IMR-90 (cell line): ENCODE measurements at regions not wholly inside any gene's neighbourhood (a gene's known extent, or its start where the extent isn't known, plus 50 kb on each side); places are given as distances from the start of the nearest gene placed in this dataset.

Source experiments
- CHD1 ChIP-seq: IDR thresholded peaks from 2 replicates; pipeline ENCODE4 v1.6.1; 2012; ENCODE audit warnings: low read depth, low read length, improper control_type of control experiment
- MAZ ChIP-seq: IDR thresholded peaks from 2 replicates; pipeline ENCODE4 v1.6.1; 2012; ENCODE audit warnings: low read depth, mild to moderate bottlenecking, low read length, improper control_type of control experiment, moderate library complexity, borderline replicate concordance
- NFE2L2 ChIP-seq: fragments of 150-350 bp; IDR thresholded peaks from 2 replicates; pipeline ENCODE4 v1.6.1; 2016; ENCODE audit warnings: low read depth, mild to moderate bottlenecking, low read length
- POLR2A ChIP-seq: IDR thresholded peaks from 2 replicates; pipeline ENCODE4 v1.6.1; 2012; ENCODE audit warnings: mild to moderate bottlenecking, low read depth, low read length
- RAD21 ChIP-seq: IDR thresholded peaks from 2 replicates; pipeline ENCODE4 v1.6.1; 2012; ENCODE audit warnings: low read length, improper control_type of control experiment
- RFX5 ChIP-seq: IDR thresholded peaks from 2 replicates; pipeline ENCODE4 v1.8.0; 2012; ENCODE audit warnings: low read depth, mild to moderate bottlenecking, low read length, moderate library complexity
- SMC3 ChIP-seq: fragments of 150-350 bp; IDR thresholded peaks from 2 replicates; pipeline ENCODE4 v1.6.1; 2016; ENCODE audit warnings: low read depth, mild to moderate bottlenecking, antibody characterized with exemption, low read length, moderate library complexity
- TF ChIP-seq, protein P1 (sequence below): fragments of 150-350 bp; IDR thresholded peaks from 2 replicates; pipeline ENCODE4 v1.6.1; 2016; ENCODE audit warnings: low read depth, mild to moderate bottlenecking, low read length, moderate library complexity, borderline replicate concordance
- TF ChIP-seq, protein P2 (sequence below): conservative IDR thresholded peaks from 2 replicates; pipeline ENCODE4 v1.5.1; 2012; ENCODE audit warnings: mild to moderate bottlenecking, low read depth, low read length, improper control_type of control experiment
- TF ChIP-seq, protein P3 (sequence below): fragments of 150-350 bp; IDR thresholded peaks from 2 replicates; pipeline ENCODE4 v1.6.1; 2017; ENCODE audit warnings: mild to moderate bottlenecking, antibody characterized with exemption, low read length, low read depth

DNA sequence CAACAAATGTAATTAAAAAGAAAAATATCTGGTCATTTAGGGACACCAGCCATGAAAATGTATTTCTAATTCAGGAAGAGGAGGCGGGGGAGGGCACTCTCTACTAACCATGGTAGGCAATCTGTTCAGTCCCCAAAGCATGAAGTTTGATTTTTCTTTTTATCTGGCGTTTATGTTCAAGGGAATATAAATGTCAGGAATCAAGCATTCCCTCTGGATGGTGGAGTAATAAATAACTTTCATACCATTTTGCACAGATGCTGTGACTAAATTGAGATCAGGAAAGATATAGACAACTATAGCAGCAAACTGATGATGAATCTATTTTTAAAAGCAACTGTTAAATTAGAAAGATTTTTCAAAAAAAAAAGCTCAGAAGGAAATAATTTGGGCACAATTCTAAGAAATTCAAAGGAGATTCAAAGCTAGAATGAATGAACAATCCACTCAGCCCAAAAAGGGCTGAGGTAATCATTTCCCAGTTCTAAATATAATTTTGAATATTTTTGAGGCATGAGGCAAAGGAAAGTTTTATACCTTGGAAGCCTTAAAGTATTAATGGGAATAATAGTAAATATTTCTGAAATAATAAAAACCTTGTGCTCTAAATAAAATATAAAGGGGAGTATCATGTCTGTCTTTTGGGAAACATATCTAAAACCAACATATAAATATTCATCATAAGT is 146.4 kb upstream of the POU2AF2 start:
- no peak for TF ChIP-seq NFE2L2
- TF ChIP-seq, protein P1, sequence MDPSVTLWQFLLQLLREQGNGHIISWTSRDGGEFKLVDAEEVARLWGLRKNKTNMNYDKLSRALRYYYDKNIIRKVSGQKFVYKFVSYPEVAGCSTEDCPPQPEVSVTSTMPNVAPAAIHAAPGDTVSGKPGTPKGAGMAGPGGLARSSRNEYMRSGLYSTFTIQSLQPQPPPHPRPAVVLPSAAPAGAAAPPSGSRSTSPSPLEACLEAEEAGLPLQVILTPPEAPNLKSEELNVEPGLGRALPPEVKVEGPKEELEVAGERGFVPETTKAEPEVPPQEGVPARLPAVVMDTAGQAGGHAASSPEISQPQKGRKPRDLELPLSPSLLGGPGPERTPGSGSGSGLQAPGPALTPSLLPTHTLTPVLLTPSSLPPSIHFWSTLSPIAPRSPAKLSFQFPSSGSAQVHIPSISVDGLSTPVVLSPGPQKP, result no peak
- TF ChIP-seq, protein P2, sequence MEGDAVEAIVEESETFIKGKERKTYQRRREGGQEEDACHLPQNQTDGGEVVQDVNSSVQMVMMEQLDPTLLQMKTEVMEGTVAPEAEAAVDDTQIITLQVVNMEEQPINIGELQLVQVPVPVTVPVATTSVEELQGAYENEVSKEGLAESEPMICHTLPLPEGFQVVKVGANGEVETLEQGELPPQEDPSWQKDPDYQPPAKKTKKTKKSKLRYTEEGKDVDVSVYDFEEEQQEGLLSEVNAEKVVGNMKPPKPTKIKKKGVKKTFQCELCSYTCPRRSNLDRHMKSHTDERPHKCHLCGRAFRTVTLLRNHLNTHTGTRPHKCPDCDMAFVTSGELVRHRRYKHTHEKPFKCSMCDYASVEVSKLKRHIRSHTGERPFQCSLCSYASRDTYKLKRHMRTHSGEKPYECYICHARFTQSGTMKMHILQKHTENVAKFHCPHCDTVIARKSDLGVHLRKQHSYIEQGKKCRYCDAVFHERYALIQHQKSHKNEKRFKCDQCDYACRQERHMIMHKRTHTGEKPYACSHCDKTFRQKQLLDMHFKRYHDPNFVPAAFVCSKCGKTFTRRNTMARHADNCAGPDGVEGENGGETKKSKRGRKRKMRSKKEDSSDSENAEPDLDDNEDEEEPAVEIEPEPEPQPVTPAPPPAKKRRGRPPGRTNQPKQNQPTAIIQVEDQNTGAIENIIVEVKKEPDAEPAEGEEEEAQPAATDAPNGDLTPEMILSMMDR, result no peak
- TF ChIP-seq CHD1, result no peak
- no peak for TF ChIP-seq MAZ
- no peak for TF ChIP-seq SMC3
- TF ChIP-seq, protein P3, sequence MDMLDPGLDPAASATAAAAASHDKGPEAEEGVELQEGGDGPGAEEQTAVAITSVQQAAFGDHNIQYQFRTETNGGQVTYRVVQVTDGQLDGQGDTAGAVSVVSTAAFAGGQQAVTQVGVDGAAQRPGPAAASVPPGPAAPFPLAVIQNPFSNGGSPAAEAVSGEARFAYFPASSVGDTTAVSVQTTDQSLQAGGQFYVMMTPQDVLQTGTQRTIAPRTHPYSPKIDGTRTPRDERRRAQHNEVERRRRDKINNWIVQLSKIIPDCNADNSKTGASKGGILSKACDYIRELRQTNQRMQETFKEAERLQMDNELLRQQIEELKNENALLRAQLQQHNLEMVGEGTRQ, result no peak
- no peak for TF ChIP-seq POLR2A
- TF ChIP-seq RAD21, result no peak
- TF ChIP-seq RFX5, result no peak
